HG03378 (cell line): ENCODE measurements at regions not wholly inside any gene's neighbourhood (a gene's known extent, or its start where the extent isn't known, plus 50 kb on each side); places are given as distances from the start of the nearest gene placed in this dataset.

Source experiments
- ATAC-seq: cut with Tn5 transposase; IDR thresholded peaks from one replicate; pipeline ENCODE4 v1.9.1; 2021; ENCODE audit warnings: mild to moderate bottlenecking, moderate library complexity; ENCODE audit not compliant: unreplicated experiment

- no peak for ATAC-seq
These were observed 198.3 kb downstream of the GLI2 start for GRCh38 chr2:120933693-120934573.

- no peak for ATAC-seq
These were observed 199.1 kb downstream of the GLI2 start for GRCh38 chr2:120934574-120935338.

GRCh38 chr2:120935339-120936313 is 200.0 kb downstream of the GLI2 start:
- ATAC-seq = no peak

GRCh38 chr2:120936476-120937334 is 201.0 kb downstream of the GLI2 start:
- no peak for ATAC-seq

- no peak for ATAC-seq
These were observed 202.0 kb downstream of the GLI2 start for GRCh38 chr2:120937686-120938044.

- ATAC-seq = no peak
These were observed 202.5 kb downstream of the GLI2 start for GRCh38 chr2:120938045-120938771.

GRCh38 chr2:120939595-120940318 is 204.1 kb downstream of the GLI2 start:
- ATAC-seq = no peak

GRCh38 chr2:120940319-120940696 is 204.6 kb downstream of the GLI2 start:
- no peak for ATAC-seq

- ATAC-seq = no peak
These were observed 205.1 kb downstream of the GLI2 start for GRCh38 chr2:120940726-120941256.

- no peak for ATAC-seq
These were observed 206.0 kb downstream of the GLI2 start for GRCh38 chr2:120941571-120942120.

GRCh38 chr2:120942658-120943057 is 207.0 kb downstream of the GLI2 start:
- ATAC-seq = no peak

- no peak for ATAC-seq
These were observed 207.9 kb downstream of the GLI2 start for GRCh38 chr2:120943403-120944034.

GRCh38 chr2:120944575-120944974 is 208.9 kb downstream of the GLI2 start:
- ATAC-seq = no peak

GRCh38 chr2:120945091-120945490 is 209.4 kb downstream of the GLI2 start:
- no peak for ATAC-seq

GRCh38 chr2:120945832-120946499 is 210.3 kb downstream of the GLI2 start:
- no peak for ATAC-seq

GRCh38 chr2:120947327-120947726 is 211.7 kb downstream of the GLI2 start:
- no peak for ATAC-seq

GRCh38 chr2:120947982-120948661 is 212.5 kb downstream of the GLI2 start:
- ATAC-seq = no peak
